NCI-H82 treated with DMSO at 0.1 percent for 48 hours (cell line): ENCODE measurements at regions not wholly inside any gene's neighbourhood (a gene's known extent, or its start where the extent isn't known, plus 50 kb on each side); places are given as distances from the start of the nearest gene placed in this dataset.
"Not testable (repeated sequence)": the region's sequence is repeated elsewhere in the genome, so short reads cannot be mapped to it uniquely, and the experiment has no call there.

Experiments
- DNase-seq: peaks from one replicate; lab custom pipeline; 2025; ENCODE audit not compliant: unreplicated experiment; lab: John Stamatoyannopoulos, UW

DNA sequence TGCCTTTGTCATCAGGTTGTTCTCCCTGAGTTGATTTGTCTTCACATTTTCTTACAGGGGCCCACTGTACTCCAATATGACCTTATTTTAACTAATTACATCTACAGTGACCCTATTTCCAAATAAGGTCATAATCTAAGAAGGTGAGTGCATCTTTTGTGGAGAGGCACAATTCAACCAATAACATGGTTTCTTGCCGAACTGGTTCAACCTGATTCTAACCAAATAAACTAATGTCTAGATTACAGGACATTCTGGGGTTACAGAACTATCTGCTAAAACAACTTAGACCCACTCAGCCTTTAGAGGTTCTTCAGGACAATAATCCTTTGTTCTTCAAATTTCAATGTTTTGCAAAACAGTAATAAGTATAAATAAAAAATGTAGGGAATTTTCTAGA lies 496.5 kb upstream of the SOX11 start:
- no peak for DNase-seq

DNA sequence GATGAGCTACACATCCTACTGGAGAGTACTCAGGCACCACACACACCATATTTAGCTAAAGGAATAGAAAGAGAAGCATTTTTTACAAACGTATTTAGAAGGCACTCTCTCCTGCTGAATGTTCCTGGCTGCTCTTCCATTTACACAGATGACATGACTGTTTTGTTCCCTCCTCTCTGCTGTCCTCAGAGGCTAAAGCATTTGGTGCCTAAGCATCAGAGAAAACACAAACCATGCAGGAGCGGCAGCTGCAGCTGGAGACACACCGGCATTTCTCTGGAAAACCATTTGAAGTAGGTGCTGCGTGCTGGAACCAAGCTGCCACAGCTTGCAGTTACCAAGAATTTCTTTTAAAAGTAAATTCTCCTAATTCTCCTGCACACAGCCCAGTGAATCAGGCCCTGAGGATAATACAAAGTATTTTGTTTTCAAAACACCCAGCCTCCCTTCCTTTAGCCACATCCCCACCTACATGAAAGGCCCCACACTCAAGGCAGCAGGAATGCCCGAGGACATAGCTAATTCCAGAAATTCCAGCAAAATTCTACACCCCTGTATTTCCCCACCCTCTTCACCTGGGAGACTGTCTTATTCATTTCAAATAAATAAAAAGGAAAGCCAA lies 488.9 kb upstream of the SOX11 start:
- no peak for DNase-seq

DNA sequence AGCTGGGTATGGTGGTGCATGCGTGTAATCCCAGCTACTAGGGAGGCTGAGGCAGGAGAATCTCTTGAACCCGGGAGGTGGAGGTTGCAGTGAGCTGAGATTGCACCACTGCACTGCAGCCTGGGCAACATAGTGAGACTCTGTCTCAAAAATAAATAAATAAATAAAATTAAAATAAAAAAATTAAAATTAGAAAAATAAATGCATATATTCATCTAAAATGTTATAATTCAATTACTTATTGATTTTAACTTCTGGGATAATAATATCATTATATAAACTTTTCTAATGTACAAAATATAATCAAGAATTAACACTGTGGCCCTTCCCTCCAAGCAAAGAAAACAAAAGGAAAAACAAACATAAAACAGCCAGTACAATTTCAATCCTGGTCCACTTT lies 485.4 kb upstream of the SOX11 start:
- not testable (repeated sequence) for DNase-seq

DNA sequence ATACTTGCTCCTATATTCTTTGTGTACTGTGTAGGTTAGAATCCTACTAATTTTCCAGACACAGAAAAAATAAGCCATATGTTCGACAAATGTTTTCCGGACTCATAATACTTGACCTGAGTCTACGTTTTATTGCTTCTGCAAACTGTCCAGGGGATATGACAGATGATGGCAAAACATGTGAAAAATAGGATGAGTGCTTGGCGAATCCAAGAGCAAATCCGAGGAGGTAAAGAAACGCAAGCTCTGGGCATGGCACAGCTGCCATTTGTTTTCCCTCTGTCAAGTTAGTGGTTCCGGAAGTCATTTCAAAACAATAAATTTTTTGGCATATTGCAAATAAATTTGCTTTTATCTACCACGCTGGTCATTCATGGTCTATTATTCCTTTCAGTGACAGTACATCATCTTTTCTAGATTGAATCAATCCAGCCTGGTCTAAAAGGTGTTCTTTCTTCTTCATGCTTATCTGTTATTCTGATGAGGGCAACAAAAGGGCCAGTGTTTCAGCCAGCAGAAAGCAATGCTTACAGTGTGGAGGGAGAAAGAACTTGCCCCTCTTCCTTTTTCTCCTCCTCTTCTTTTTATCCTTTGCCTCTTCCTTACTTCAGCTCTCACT lies 476.1 kb upstream of the SOX11 start:
- no peak for DNase-seq

DNA sequence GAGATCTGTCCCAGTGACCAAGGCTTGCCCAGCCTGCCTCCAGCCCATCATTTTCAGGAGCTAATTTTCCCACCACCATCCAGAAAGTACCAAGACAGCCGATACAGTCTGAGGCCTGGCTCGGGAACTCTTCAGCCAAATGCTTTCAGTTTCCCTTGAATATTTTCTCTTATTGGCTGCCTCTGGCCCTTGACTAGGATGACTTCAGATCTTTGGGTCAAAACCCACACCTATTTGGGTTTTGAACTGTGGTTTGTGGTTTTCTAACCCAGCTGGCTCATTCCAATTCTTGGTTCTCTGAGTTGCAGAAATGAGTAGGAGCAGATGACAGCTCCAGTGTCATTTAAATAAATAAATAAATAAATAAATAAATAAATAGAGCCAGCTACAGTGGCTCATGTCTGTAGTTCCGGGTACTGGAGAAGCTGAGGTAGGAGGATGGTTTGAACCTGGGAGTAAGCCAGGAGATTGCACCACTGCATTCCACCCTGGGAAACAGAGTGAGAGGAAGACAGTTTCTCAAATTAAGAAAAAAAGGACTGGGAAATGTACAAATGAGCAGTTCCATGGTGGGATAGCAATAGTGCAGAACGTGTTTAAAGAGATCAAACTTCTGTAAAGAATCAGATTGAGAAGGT lies 465.0 kb upstream of the SOX11 start:
- no peak for DNase-seq

DNA sequence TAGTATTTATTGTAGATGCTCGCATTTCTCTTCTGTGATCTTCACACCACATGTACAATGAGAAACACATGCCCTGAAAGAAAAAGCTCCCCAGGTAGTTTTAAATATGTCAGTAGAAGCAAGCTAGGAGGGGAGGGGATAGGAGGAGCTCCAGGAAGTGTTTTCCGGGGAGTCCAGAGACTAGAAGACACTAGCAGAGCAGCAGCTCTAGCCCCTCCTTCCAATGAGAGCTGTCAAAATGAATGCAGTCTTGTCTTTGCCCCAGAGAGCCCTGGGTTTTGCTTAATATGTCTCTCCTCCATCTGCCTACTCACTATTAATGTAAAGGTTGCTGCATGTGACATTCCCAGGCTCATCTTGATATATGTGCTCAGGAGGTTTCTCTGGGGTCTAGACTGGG lies 462.6 kb upstream of the SOX11 start:
- DNase-seq = no peak

DNA sequence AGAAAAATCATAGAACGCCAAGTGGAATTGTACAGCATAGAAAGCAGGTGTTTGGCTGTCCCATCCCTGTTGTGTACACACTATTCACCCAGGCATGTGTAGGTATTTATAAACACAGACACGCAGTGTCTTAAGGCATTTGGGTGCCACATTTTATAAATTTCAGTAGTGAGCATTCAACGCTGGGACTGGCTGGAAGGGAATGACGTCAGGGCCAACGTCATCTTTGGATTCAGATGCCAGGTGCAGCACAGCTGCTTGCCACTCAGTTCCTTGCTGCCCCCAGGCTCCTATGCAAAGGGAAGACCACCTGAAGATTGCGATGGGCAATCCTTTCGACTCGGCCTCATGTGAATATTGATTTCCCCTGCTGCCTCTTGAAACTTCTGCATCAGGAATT lies 461.7 kb upstream of the SOX11 start:
- no peak for DNase-seq

DNA sequence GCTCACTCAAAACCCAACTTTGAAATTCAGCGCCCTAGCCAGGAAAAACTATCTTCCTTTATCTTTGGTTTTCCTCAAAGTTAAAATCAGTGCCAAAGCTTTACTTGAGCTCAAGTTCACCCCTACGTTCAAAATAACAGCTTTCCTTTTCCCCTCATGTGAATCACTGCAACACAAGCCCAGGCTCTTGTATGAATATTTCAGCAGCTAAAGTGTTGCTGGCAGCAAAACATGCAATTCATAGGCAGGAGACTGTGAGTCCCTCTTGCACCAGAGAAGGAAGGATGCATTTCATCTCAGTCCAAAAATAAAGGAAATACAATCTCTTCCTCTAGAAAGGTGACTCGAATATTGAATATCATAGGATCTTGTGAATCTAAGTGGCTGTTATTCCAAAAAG lies 461.3 kb upstream of the SOX11 start:
- DNase-seq = no peak

DNA sequence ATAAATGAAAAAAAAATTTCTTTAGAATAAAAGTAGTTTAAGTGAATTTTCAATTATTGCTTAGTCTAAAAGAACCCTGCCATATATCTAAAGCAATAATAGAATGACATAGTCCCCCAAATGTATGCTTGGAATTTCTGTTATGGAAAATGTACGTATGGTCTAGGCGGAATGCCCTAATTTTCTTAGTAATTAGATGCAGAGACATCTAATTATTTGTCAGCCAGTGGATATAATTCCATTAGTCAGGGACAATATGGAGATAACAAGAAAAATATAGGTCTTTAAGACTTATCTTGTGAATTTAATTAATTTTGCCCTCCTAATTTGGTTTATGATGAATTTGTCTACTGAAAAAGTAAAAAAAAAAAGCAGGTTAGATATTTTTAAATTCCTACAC lies 460.9 kb upstream of the SOX11 start:
- no peak for DNase-seq

DNA sequence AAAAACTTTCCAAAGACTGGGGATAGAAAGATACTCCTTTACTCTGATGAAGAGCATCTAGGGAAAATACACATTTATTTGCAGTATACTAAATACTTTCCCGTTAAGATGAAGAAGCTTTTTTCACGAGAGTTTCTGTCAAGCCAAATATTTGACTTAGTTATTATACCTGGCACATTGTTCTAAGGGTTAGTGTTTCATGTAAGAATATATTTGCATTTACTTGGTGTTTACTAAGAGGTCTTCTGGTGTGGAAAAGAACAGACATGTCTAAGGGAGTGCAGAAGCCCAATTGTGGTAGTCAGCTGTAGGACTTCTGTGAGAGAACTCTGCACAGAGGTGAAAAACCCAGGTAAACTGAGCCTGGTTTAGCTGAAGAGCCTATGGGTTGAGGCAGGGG lies 457.6 kb upstream of the SOX11 start:
- no peak for DNase-seq

DNA sequence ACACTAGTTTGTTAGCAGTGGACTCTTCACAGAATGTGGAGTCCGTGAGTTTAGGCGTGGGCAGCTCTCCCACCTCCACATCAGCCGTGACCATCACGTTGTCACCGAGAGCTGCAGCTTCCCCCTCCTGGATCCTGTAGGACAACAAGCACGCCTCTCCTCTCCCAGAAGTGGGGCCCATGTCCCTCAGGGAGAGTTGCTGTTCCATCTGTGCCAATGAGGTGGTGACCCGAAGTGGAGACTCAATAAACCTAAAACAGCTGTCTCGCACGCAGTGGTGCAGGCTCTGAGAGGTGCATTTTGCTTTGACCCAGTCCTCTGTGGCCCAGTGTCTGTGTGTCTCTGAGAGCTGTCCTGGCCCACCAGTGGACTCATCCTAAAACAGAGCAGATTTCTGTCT lies 456.5 kb upstream of the SOX11 start:
- DNase-seq = no peak

DNA sequence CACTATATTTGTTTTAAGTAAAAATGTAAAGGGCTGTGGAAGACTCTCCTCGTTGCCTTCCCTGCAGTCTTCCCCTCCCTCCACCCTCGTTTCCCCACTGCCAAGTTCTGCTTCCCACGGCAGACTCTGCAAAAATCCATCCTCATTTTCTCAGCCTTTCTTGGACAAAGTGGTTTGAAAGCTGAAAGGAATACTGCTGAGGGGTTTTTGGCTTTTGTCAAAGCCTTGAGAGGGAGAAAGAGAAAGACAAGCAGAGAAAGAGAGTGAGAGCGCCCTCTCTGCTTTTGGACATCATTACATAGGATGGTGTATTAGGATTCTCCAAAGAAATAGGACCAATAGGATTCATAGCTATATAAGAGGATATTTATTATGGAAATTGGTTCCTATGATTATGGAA lies 455.9 kb upstream of the SOX11 start:
- DNase-seq = no peak

DNA sequence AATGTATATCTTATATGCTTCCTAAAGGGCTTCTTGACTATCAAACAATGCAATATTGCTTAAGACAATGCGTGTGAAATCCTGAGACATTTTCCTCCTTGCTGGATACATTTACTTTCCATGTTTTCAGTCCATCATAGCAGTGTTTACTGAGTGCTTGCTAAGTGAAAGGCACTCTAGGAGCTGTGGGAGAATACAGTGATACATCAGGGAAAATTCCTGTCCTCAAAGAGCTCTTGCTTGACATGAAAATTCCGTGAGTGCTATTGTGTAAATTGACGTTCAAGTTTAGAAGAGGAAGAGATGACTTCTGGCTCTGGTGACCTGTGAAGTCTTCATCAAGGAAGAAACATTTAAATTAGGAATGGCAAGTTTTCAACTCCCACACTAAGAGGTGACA lies 449.4 kb upstream of the SOX11 start:
- DNase-seq = no peak

DNA sequence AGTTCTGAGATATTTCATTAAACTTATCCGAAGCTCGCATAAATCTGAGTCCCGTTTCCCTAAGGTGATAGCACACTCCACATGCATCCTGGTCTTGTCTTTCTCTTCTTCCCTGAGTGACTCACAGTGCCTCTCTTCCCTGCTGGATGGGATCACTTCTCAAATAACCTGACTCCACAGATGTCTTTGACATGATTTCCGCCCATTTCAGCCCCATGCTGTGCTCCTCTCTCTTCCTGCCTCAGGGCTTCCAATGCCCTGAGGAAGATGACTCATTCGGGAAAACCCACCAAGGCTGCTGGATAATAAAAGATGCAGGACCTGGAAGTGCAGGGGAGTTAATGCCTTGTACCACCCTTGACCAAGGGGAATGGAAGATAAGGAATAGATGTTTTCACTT lies 441.7 kb upstream of the SOX11 start:
- DNase-seq = no peak

DNA sequence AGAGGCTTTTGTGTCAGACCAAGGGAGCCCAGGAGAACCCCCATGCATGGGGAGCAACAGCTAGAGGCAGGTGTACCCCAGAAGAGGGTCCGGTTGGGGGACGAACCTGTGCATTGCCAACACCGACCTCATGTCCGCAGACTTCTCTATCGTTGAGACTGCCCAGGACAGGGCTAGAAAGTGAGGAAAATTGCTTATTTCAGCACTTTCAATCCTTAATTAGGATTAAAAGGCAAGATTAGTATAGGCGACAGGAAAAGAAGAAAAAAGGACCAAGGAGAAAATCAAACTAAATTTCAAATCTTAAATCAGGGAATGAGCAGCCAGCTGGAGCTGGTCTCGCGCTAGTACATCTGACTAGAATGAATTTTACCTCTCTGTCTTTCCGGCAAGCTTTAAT lies 438.9 kb upstream of the SOX11 start:
- DNase-seq = no peak

DNA sequence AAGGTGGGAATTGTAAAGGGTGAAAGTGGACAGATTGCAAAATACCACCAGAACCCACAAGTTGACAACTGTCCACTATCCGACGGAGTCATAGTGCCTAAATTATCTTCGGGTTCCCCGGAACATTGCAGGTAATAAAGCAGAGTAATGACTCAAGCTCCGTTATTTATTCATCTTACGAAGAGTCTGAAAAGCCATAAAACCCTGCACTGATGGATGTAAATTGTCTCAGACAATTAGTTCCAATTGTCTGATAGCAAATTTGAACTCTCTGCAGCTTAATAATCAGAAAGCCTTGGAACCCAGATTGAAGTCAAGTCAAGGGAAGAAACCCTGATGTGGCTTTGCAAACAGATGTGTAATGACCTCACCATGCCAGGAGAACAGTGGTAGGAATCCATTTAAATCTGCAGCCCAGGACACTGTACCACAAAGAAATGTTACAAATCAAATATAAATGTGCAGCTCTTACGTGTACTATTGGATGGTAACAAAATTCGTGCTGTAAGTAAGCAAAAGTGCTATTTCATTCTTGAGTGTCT lies 437.3 kb upstream of the SOX11 start:
- DNase-seq = no peak

DNA sequence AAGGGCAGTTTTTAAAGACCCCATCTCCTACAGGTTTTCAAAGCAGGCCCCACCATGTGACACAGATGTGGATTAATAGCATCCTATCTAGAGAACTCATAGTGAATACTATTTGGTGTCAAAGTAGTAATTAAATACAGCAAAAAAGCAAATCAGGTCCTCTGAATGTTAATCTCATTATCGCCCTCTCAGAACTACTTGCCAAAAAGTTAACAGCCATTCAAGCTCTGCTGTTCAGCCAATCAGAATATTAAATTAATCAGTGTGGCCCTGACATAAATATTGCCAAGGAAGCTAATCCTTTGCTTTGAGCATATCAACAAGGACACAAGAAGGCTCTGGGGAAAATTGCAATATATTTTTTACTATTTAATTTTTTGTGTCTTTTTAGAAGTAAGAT lies 428.9 kb upstream of the SOX11 start:
- no peak for DNase-seq

DNA sequence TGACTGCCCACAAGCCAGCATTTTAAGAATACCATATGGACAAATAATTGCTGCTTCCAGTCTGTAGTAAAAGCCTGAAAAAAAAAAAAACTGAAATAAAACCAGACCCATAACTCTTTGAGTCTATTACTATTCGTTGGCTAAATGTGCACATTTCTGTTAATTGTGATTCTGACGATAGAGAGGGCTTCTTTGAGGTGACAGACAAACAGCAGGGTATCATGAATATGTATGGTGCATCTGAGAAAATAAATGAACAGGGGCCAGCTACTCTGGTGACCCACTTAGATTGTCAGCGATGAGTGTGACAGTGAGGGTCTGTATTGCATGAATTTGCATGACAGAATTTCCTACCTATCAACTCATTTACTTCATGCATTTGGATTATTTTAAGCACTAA lies 427.8 kb upstream of the SOX11 start:
- no peak for DNase-seq

DNA sequence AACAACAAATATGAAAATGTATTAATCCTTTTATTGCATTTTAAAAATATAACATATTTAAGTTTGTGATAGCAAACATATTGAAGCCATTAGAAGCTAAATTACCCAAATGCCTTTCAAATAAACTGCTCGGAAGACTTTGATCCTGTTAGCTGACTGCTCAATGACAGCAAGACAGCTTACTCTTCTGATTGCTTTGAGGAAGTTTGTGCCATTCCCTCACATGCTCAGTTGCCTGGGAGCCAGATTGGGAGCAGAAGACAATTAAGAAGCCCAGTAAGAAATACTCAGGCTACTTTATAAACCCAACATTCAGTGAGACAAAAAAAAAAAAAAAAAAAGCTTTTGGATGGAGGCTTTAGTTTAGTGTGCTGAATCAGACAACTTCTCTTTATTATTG lies 407.1 kb upstream of the SOX11 start:
- peak; percentile 65 for DNase-seq

DNA sequence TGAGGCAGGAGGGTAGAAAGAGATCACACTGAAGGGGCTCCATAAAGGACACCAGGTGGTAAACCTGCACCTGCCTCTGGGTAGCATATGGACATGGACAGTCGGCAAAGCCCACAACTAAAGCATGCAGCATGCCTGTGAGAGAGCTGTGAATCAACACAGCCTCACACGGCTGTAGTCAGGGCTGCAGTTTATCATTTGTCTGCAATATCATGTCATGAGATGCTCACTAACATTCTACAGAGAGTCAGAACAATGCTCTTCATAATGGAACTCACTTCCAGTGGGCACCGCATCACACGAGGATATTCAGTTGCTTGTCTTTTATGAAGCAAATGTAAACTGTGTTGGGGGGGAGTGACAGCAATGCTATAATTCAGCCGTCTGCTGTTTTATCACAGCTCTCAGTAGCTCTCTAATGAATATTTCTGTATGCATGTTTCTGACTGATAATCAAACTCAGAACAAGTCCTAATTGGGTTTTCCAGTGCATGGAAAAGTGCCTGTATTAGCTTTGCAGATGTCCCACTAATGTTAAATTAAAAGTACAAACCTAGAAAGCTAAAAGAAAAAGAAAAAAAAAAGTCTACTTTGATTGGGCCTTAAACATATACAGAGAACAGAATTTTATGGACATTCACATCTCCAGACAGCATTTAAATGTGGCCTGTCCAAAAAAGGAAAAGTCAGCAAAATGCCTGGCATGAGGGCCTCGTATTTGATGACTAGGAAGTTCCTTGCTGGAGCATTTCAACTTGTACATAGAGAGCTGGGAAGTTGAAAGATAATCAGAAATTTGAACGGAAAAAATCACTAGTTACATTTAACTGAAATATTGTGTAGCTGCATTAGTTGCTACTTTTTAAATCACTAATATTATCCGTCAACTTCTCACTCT lies 406.1 kb upstream of the SOX11 start:
- peak; percentile 46 for DNase-seq

DNA sequence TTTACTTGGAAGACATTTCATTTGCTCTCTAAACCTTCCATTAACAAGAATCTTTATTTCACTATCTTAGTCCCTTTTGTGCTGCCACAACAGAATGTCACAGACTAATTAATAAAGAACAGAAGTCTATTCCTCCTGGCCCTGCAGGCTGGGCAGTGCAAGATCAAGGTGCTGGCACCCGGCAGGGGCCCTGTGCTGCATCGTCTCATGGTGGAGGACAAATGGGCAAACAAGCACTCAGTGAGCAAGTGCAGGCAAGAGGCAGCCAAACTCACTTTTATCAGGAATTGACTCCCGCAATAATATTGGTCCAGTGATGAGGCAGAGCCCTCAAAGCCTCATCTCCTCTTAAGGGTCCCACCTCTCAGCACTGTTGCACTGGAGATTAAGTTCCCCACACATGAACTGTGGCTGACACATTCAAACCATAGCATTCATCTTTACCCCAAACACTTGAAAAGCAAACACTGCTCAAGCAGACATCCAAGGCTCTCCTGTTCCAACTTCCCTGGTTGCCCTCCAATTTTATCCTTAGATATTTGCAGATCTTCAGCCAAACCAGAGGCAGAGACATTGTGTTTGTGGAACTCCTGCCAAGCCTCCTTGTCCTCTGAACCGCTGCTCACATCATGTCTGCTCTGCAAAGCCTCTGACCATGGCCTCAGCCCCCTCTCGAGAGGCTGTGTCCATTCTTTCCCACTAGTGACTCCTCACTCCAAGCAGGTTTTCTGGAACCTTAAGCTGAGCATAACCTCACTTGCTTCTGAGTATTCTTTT lies 404.4 kb upstream of the SOX11 start:
- DNase-seq = no peak
